Astrocyte (in vitro differentiated cells and primary cell): ENCODE measurements at regions not wholly inside any gene's neighbourhood (a gene's known extent, or its start where the extent isn't known, plus 50 kb on each side); places are given as distances from the start of the nearest gene placed in this dataset.

Experiments
- EZH2 ChIP-seq: IDR thresholded peaks from 2 replicates; pipeline ENCODE4 v1.6.1; 2012; ENCODE audit warnings: mild to moderate bottlenecking, low read length, inconsistent platforms; ENCODE audit not compliant: insufficient read depth
- TF ChIP-seq, protein P1 (sequence below): IDR thresholded peaks from 2 replicates; pipeline ENCODE4 v1.5.1; 2011; ENCODE audit warnings: low read depth, mild to moderate bottlenecking, inconsistent platforms, low read length, moderate library complexity; ENCODE audit not compliant: insufficient read depth

DNA sequence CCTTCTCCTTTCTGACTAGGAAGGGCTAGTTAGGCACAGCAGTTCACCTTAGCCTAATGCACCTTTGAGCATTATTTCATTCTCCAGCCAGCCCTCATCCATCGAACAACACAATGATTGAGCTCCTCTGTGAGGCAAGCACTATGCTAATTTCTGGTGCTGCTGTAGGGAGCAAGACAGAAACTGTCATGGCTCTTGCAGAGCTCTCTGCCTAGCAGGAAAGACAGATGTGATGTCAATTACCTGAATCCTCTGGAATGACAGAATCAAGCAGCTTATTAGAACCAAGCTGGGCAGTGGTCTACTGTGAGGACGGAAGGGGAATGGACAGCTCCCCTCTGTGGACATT, 256.1 kb upstream of the NOCT start:
- TF ChIP-seq, protein P1, sequence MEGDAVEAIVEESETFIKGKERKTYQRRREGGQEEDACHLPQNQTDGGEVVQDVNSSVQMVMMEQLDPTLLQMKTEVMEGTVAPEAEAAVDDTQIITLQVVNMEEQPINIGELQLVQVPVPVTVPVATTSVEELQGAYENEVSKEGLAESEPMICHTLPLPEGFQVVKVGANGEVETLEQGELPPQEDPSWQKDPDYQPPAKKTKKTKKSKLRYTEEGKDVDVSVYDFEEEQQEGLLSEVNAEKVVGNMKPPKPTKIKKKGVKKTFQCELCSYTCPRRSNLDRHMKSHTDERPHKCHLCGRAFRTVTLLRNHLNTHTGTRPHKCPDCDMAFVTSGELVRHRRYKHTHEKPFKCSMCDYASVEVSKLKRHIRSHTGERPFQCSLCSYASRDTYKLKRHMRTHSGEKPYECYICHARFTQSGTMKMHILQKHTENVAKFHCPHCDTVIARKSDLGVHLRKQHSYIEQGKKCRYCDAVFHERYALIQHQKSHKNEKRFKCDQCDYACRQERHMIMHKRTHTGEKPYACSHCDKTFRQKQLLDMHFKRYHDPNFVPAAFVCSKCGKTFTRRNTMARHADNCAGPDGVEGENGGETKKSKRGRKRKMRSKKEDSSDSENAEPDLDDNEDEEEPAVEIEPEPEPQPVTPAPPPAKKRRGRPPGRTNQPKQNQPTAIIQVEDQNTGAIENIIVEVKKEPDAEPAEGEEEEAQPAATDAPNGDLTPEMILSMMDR = no peak
- TF ChIP-seq EZH2 = no peak
